GM21723 (cell line): ENCODE measurements at regions not wholly inside any gene's neighbourhood (a gene's known extent, or its start where the extent isn't known, plus 50 kb on each side); places are given as distances from the start of the nearest gene placed in this dataset.
A peak's percentile ranks its signal among the peaks of the same experiment; 100 is the strongest.

Experiments
- ATAC-seq: cut with Tn5 transposase; IDR thresholded peaks from one replicate; pipeline ENCODE4 v1.9.1; 2021; ENCODE audit warnings: mild to moderate bottlenecking, moderate library complexity; ENCODE audit not compliant: unreplicated experiment

- no peak for ATAC-seq
Observed at GRCh38 chr12:98329589-98329988, 185.8 kb upstream of the TMPO start.

GRCh38 chr12:98332642-98333041, 182.7 kb upstream of the TMPO start:
- ATAC-seq = peak; percentile 68

DNA sequence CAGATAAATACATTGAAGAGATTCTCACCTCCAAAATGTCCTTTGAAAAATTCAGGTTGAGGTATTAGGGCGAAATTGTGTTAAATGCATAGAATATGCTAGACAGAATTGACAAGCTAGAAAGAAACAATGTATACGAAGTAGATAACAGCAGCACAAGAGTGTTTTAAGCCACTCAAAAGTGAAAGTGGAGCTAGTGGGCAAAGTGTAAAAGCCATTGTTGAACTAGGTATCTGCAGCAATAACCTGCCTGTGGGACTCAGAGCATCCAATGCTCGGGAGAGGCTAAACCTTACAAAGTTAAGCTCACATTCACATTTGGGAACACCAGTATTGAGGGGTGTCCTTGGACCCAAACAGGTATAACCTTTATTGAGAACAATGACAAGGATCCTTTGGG, 180.6 kb upstream of the TMPO start:
- ATAC-seq = no peak

DNA sequence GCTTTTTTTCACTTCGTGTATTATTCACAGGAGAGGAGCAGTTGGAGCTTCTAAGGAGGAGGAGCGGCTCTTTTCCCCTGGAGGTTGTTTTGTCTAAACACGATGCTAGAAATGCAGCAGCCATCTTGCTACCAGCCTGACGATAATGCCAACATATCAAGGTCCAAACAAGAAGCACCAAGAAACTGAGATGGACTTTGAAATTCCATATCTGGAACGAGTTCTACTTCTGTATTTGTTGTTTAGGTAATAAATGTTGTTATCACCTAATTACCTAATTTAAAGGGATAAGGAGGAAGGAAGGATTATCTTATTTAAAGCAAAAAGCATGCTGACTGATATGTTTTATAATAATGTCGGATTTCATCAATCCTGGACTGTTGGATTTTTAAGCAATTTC, 174.4 kb upstream of the TMPO start:
- ATAC-seq = no peak

GRCh38 chr12:98341732-98342131, 173.7 kb upstream of the TMPO start:
- no peak for ATAC-seq

DNA sequence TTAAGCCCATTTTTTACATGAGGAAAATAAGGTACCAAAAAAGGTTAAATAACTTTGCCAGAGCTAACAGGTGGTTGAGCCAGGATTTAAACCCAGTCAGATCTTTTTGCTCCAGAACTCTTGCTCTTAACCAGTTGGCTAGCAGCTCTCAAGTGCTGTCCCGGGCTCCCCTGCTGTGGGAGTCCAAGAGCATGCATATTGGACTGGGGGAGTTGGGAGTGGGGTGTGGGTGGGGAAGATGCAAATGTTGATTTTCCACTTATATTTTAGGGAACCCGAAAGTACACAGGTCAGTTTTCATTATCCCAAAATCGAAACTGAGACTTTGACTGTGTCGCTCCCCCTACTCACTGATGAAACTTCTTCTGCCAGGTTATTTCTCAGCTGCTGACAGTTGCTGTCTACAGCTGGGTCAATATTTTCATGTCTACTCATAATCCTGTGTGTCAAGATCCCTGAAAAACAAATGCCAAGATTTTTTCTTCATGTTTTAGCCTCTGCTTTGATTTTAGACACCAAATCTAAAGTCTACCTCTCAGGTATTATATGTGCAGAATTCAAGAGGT, 172.3 kb upstream of the TMPO start:
- ATAC-seq = no peak

GRCh38 chr12:98344046-98344930, 171.1 kb upstream of the TMPO start:
- ATAC-seq = no peak

- ATAC-seq = no peak
Observed at GRCh38 chr12:98345308-98345876, 170.0 kb upstream of the TMPO start.

DNA sequence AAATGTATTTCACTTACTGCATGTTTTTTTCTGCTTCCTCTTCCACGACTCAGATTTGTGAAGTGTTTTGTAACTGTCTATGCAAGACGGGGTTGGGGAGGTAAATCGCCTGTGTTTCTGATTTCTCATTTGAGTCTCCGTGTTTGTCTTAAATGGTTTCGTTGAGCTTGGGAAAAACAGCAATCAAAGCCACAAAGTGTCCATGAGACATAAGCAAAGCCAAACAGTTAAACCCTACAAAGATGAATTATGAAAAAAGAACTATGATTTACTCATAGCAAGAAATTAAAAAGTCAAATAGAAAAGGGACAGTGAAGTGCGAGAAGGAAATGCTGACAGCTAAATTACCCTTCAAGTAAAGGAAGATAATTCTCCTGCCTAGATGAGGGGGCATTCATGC, 164.3 kb upstream of the TMPO start:
- no peak for ATAC-seq

DNA sequence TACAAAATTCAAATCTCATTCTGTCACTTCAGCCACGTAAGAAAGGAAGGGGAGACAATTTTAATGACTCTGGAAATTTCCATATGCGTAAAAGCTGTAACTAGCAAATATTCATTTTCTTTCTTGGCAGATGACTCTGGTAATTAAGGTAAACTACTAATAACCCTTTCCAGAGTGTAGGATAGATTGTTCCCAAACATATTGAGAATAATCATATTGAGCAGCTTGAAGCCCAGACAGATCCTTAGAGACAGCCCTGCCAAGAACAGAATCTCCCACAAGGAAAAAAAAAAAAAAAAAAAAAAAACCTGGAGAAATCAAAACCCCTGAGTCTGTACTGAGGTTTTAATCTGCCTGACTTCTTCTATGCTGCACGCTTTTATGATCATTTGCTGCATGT, 163.6 kb upstream of the TMPO start:
- no peak for ATAC-seq

DNA sequence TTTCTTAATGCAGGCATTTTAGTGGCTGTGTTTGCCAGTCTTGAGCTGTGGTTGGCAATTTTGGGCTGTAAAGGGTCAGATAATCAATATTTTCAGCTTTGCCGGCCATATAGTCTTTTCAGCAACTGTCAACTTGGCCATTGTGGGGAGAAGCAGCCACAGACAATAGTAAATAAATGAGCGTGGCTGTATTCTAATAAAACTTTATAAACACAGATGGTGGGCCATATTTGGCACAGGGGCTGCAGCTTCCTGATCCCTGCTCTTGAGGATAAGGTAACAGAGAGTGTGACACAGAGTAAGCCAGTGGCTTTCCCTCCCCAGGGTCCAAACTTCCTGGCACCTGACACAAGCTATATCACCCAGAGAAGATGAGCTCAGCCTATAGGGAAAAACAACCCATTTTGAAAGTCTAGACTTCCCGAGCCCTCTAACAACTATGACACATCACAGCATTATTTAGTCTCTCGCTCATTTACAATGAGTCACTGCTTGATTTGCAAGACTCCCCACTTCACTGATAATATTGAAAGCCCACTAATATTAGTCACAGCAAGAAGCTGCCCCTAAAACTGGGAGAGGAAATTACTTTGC, 163.1 kb upstream of the TMPO start:
- ATAC-seq = peak; percentile 58

DNA sequence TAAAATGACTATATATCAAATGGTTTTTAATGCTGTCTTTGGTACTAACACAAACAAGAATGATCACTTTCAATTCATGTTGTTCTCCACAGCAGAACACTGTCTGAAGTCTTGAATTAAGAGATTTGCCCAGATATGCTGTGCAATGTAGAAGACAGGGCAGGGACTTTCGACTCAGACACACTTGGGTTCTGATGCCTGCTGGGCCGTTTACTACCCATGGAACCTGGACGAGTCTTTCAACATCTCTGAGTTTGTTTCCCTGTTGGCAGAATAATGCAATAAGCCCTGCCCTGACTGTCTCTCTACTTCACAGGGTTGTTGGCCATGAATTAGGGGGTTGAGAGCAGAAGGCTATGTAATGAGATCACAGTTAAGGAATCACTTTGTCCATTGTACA, 162.6 kb upstream of the TMPO start:
- peak; percentile 35 for ATAC-seq

DNA sequence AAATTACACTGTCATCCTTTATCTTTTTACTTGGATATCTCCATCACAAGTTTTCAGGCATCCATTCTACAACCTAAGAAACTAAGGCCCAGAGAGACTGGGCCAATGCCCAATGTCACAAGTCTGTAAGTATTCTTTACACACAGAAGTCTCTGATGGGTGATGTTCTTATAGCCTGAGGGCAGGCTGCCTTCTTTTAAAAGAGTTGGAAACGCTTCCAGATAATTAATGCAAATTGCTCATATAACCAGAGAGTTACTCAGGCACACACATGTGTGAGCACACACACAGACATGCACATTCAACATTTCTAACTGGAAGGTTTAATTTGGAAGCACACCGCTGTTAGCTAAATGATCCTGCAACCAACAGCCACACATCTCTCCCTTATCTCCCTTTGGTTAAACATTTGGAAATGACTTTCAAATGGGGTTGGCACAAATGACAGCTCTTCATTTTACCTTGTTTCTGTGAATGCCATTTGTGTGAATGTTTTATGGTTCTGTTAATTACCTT, 160.8 kb upstream of the TMPO start:
- ATAC-seq = no peak

- ATAC-seq = no peak
Observed at GRCh38 chr12:98355322-98355721, 160.1 kb upstream of the TMPO start.

DNA sequence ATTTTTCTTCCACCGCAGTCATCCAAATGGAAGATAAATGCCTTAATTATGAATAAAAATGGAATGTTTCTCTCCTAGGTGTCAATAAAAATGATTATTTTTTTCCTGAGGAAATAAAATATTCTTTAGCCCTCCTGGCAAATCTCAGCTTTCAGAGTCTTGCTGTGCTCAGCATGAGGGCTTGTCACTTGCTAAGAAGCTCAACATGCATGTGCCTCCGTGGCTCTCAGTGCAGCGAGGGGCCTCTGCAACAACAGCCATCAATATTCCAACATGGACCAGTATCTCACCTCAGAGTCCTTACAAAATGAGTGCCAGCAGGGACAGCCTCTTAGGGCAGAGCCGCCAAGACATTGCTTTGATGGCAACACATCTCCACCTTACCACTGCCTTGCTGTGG, 159.5 kb upstream of the TMPO start:
- no peak for ATAC-seq

DNA sequence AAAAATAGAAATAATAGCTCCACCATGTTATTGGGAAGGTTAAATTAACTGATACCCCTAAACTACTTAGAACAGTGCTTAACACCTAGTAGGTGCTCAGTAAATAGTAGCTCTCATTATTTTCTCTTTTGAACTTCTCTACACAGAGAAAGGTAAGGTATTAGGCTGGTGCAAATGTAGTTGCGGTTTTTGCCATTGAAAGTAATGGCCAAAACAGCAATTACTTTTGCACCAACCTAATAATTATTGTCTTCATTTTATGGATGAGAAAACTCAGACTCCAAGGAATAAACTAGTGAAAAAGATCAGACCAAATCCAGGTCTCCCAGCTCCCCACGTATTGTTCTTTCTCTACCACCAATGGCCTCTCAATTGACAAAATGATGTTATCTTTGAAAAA, 157.2 kb upstream of the TMPO start:
- ATAC-seq = no peak

DNA sequence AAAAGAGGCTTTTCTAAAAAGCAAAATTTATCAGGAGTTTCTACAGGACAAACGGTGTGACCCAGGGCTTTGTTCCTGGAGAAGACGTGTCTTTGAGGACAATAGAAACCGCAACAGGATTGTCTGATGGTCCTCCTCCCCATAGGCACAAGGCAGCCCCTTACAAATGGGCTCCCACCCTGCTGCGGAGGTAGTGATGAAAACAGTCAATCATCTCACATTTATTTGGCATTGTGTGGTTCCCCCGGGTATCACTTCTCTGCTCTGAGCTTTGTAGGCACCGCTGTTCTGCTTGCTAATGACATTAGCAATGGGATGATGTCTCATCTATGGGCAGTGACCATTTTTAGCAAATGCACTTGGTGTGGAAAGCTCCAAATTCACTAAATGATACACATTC, 155.5 kb upstream of the TMPO start:
- no peak for ATAC-seq

GRCh38 chr12:98360401-98360800, 155.0 kb upstream of the TMPO start:
- no peak for ATAC-seq

- ATAC-seq = no peak
Observed at GRCh38 chr12:98369581-98369980, 145.8 kb upstream of the TMPO start.

- no peak for ATAC-seq
Observed at GRCh38 chr12:98370976-98371375, 144.4 kb upstream of the TMPO start.

DNA sequence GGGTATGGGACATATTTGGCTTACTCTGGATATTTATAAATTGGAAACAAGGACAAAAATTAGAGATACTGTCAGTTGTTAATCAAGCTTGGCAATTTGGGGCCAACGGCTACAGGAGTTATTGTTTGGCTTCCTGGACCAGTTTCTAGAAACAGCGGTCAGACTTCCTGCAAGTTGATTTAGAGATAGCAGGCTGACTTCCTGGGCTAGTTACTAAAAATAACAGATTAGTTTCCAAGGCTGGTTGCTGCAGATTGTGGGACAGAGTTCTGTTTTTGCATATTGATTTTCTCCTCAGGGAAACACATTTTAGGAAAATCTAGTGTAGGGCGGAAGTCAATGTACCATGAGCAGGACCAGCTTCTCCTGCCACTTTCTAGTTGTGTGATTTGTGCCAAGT, 144.0 kb upstream of the TMPO start:
- no peak for ATAC-seq
